Ishikawa (cell line): ENCODE measurements at regions not wholly inside any gene's neighbourhood (a gene's known extent, or its start where the extent isn't known, plus 50 kb on each side); places are given as distances from the start of the nearest gene placed in this dataset.

Experiments used
- CEBPB ChIP-seq: IDR thresholded peaks from 2 replicates; pipeline ENCODE4 v1.6.1; 2012
- CREB1 ChIP-seq: IDR thresholded peaks from 2 replicates; pipeline ENCODE4 v1.6.1; 2012; ENCODE audit warnings: low read depth
- EGR1 ChIP-seq: IDR thresholded peaks from 2 replicates; pipeline ENCODE4 v1.6.1; 2012
- EP300 ChIP-seq: IDR thresholded peaks from 2 replicates; pipeline ENCODE4 v1.6.1; 2012; ENCODE audit warnings: borderline replicate concordance
- MAX ChIP-seq: IDR thresholded peaks from 2 replicates; pipeline ENCODE4 v1.6.1; 2012
- RAD21 ChIP-seq: IDR thresholded peaks from 2 replicates; pipeline ENCODE4 v1.6.1; 2012; ENCODE audit warnings: low read depth
- REST ChIP-seq: IDR thresholded peaks from 2 replicates; pipeline ENCODE4 v1.6.1; 2012; ENCODE audit warnings: low read depth, mild to moderate bottlenecking
- TAF1 ChIP-seq: IDR thresholded peaks from 2 replicates; pipeline ENCODE4 v1.6.1; 2012; ENCODE audit warnings: low read depth, mild to moderate bottlenecking
- TCF12 ChIP-seq: IDR thresholded peaks from 2 replicates; pipeline ENCODE4 v1.6.1; 2012; ENCODE audit warnings: low read depth
- YY1 ChIP-seq: IDR thresholded peaks from 2 replicates; pipeline ENCODE4 v1.6.1; 2012; ENCODE audit warnings: low read depth
- ZBTB7A ChIP-seq: IDR thresholded peaks from 2 replicates; pipeline ENCODE4 v1.6.1; 2012; ENCODE audit warnings: low read depth

- TF ChIP-seq EP300 (no peak), ZBTB7A (no peak), REST (no peak), MAX (no peak), YY1 (no peak), RAD21 (no peak), CEBPB (no peak), EGR1 (no peak), TAF1 (no peak), CREB1 (no peak), TCF12 (no peak)
Measured at GRCh38 chr5:60493372-60493771, 206.6 kb downstream of the DEPDC1B start.
